ENCODE measurements at regions not wholly inside any gene's neighbourhood (a gene's known extent, or its start where the extent isn't known, plus 50 kb on each side); places are given as distances from the start of the nearest gene placed in this dataset.

DNA sequence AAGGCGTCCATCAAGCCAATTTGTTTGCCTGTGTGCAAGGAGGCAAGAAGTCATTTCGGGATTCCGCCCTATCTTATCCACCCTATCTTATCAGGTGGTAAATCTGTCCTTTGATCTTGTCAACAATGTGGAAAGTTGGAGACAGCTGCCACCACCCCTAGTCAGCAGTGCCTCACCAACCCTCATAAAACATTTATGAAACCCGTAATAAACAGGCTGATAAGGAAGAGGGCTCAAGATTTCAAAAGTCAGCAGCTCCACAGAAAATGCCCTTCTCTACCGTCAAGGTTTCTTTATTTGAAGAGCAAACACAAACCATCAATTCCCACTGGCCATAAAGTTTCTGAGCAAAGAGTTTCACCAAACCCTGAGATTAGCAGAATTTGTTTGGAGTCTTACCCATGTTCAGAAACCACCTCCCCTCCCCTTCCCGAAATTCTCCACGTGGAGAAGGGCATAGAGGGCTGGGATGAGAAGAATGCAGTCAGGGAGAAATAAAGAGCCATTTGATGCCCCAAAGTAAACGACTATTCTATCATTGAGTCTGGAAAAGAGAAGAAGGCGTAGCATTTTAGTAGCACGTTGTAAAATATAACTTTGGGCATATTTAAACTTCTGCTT lies 196.0 kb upstream of the GPR12 start:
- TF ChIP-seq, protein P1, sequence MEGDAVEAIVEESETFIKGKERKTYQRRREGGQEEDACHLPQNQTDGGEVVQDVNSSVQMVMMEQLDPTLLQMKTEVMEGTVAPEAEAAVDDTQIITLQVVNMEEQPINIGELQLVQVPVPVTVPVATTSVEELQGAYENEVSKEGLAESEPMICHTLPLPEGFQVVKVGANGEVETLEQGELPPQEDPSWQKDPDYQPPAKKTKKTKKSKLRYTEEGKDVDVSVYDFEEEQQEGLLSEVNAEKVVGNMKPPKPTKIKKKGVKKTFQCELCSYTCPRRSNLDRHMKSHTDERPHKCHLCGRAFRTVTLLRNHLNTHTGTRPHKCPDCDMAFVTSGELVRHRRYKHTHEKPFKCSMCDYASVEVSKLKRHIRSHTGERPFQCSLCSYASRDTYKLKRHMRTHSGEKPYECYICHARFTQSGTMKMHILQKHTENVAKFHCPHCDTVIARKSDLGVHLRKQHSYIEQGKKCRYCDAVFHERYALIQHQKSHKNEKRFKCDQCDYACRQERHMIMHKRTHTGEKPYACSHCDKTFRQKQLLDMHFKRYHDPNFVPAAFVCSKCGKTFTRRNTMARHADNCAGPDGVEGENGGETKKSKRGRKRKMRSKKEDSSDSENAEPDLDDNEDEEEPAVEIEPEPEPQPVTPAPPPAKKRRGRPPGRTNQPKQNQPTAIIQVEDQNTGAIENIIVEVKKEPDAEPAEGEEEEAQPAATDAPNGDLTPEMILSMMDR (IDR thresholded peaks at IDR 0.05) = no peak
- TF ChIP-seq POLR2A (IDR thresholded peaks at IDR 0.05) = no peak

All from Peyer's patch (tissue), 4 donors.